GM23338 (cell line): ENCODE measurements at regions not wholly inside any gene's neighbourhood (a gene's known extent, or its start where the extent isn't known, plus 50 kb on each side); places are given as distances from the start of the nearest gene placed in this dataset.

Experiments used
- ATAC-seq: fragments of 200-7000 bp; cut with Tn5 transposase; 3 replicates; pipeline ENCODE4 v1.9.1; 2020
- DNase-seq: peaks from one replicate; pipeline ENCODE4 v3.0.0-alpha.2; 2015; ENCODE audit warnings: low spot score
- H2AFZ ChIP-seq: fragments of 200-600 bp; sonication (generic); 2 replicates; pipeline ENCODE4 v1.8.0; 2016; ENCODE audit warnings: antibody characterized with exemption, mild to moderate bottlenecking, moderate library complexity
- H3F3A ChIP-seq: fragments of 200-600 bp; sonication (generic); replicated peaks from 2 replicates; pipeline ENCODE4 v1.8.0; 2017; ENCODE audit warnings: antibody characterized with exemption, mixed run types, low read depth
- H3K27ac ChIP-seq: fragments of 200-600 bp; sonication (generic); 2 replicates; pipeline ENCODE4 v1.6.1; 2016; ENCODE audit warnings: low read depth
- H3K27me3 ChIP-seq: fragments of 200-600 bp; sonication (generic); 2 replicates; pipeline ENCODE4 v1.8.0; 2016; ENCODE audit warnings: mild to moderate bottlenecking, mixed run types, moderate library complexity; ENCODE audit not compliant: insufficient read depth
- H3K36me3 ChIP-seq: fragments of 200-600 bp; sonication (generic); 2 replicates; pipeline ENCODE4 v1.8.0; 2016; ENCODE audit warnings: mild to moderate bottlenecking; ENCODE audit not compliant: insufficient read depth
- H3K4me1 ChIP-seq: fragments of 200-600 bp; sonication (generic); 2 replicates; pipeline ENCODE4 v1.8.0; 2016; ENCODE audit warnings: mild to moderate bottlenecking, moderate library complexity; ENCODE audit not compliant: insufficient read depth
- H3K4me2 ChIP-seq: fragments of 200-600 bp; sonication (generic); 2 replicates; pipeline ENCODE4 v1.7.1; 2017; ENCODE audit warnings: mixed run types
- H3K4me3 ChIP-seq: fragments of 200-600 bp; sonication (generic); 2 replicates; pipeline ENCODE4 v1.6.1; 2016; ENCODE audit warnings: mixed run types
- H3K79me2 ChIP-seq: fragments of 200-600 bp; sonication (generic); replicated peaks from 2 replicates; pipeline ENCODE4 v1.8.0; 2017; ENCODE audit warnings: mild to moderate bottlenecking; ENCODE audit not compliant: insufficient read depth
- H3K9me2 ChIP-seq: fragments of 200-600 bp; sonication (generic); 2 replicates; pipeline ENCODE4 v1.8.0; 2017; ENCODE audit not compliant: insufficient read depth
- H4K20me1 ChIP-seq: fragments of 200-600 bp; sonication (generic); replicated peaks from 2 replicates; pipeline ENCODE4 v1.8.0; 2017; ENCODE audit warnings: mild to moderate bottlenecking; ENCODE audit not compliant: insufficient read depth
- H3K27ac Mint-ChIP-seq: 2 replicates; pipeline ENCODE4 v1.8.0; 2020; ENCODE audit warnings: inconsistent platforms, mild to moderate bottlenecking, moderate library complexity, mixed read lengths
- H3K27me3 Mint-ChIP-seq: 3 replicates; pipeline ENCODE4 v1.8.0; 2022; ENCODE audit warnings: low read depth, mild to moderate bottlenecking, moderate library complexity, mixed read lengths, inconsistent platforms; ENCODE audit not compliant: insufficient read depth, poor library complexity
- H3K36me3 Mint-ChIP-seq: 3 replicates; pipeline ENCODE4 v1.8.0; 2021; ENCODE audit warnings: low read depth, mild to moderate bottlenecking, inconsistent platforms, moderate library complexity, mixed read lengths
- H3K4me1 Mint-ChIP-seq: 3 replicates; pipeline ENCODE4 v1.8.0; 2020; ENCODE audit warnings: mild to moderate bottlenecking, inconsistent platforms, mixed read lengths
- H3K4me3 Mint-ChIP-seq: 3 replicates; pipeline ENCODE4 v1.8.0; 2021; ENCODE audit warnings: moderate library complexity, mild to moderate bottlenecking, inconsistent platforms, mixed read lengths
- H3K9me3 Mint-ChIP-seq: 3 replicates; pipeline ENCODE4 v1.8.0; 2020; ENCODE audit warnings: moderate library complexity, mild to moderate bottlenecking, inconsistent platforms, mixed read lengths
- CREB1 ChIP-seq: fragments of 250-450 bp; sonication (Bioruptor Pico); IDR thresholded peaks from 2 replicates; pipeline ENCODE4 v1.5.0; 2020; ENCODE audit warnings: low read depth, mild to moderate bottlenecking, moderate library complexity
- EZH2 ChIP-seq: fragments of 200-600 bp; sonication (generic); IDR thresholded peaks from one replicate; pipeline ENCODE4 v1.8.0; 2017; ENCODE audit warnings: antibody characterized with exemption, mild to moderate bottlenecking, low read depth; ENCODE audit not compliant: unreplicated experiment
- EZH2phosphoT487 ChIP-seq: fragments of 200-600 bp; sonication (generic); IDR thresholded peaks from one replicate; pipeline ENCODE4 v1.8.1; 2018; ENCODE audit warnings: antibody characterized with exemption; ENCODE audit not compliant: unreplicated experiment
- JUNB ChIP-seq: IDR thresholded peaks from one replicate; pipeline ENCODE4 v1.6.1; 2016; ENCODE audit warnings: antibody characterized with exemption; ENCODE audit not compliant: unreplicated experiment
- NANOG ChIP-seq: IDR thresholded peaks from 2 replicates; pipeline ENCODE4 v1.6.1; 2016; ENCODE audit warnings: antibody characterized with exemption, borderline replicate concordance
- POLR2AphosphoS5 ChIP-seq: IDR thresholded peaks from 2 replicates; pipeline ENCODE4 v1.6.1; 2016; ENCODE audit warnings: antibody characterized with exemption, low read depth
- STAT1 ChIP-seq: IDR thresholded peaks from one replicate; pipeline ENCODE4 v1.6.1; 2016; ENCODE audit warnings: antibody characterized with exemption; ENCODE audit not compliant: unreplicated experiment
- ZNF114 ChIP-seq: fragments of 250-450 bp; sonication (Bioruptor Pico); IDR thresholded peaks from 2 replicates; pipeline ENCODE4 v1.5.0; 2020; ENCODE audit warnings: mild to moderate bottlenecking, moderate library complexity
- TF ChIP-seq, protein P1 (sequence below): IDR thresholded peaks from one replicate; pipeline ENCODE4 v1.6.1; 2018; ENCODE audit warnings: antibody characterized with exemption; ENCODE audit not compliant: unreplicated experiment
- TF ChIP-seq, protein P2 (sequence below): IDR thresholded peaks from 2 replicates; pipeline ENCODE4 v1.6.1; 2016; ENCODE audit warnings: antibody characterized with exemption

DNA sequence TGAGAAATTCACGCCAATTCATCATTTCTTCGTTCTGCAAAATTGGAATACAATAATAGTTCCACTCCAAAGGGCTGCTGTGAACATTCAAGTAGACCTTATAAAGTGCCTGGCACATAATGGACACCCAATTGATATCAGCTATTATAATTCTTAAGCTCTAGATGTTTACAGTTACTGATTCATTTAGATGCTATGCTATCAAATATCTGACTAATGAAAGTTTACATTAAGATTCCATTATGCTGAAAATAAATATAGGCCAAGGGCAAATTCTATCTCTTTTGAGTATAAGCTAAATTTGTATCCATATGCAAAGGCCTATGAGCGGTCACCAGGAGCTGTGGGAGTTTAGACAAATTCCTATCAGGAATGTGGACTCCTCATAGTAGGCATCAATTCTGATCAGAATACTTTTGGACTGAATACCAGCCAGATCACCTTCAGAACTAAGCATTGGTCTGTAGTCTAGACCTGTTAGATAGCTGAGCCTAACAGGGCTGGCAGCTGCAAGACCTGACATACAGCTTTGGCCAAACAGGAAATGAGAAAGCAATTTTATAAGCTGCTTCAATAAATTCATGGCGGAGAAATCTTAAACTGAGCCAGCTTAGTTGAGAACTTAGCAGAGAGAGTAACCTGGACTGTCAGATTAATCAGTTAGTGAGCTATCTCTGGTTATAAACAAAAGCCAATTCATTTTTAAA lies 384.3 kb upstream of the ACTRT1 start:
- no peak overlapping the region for H3K27ac ChIP-seq
- H4K20me1 ChIP-seq: no peaks in the 10 kb centered on the region
- no peak overlapping the region for H3K4me3 Mint-ChIP-seq
- H3K27ac Mint-ChIP-seq: no peak overlapping the region
- no peaks in the 10 kb centered on the region for H3K4me1 Mint-ChIP-seq
- H3K9me2 ChIP-seq: no peaks in the 10 kb centered on the region
- DNase-seq (no peak), ATAC-seq (no peak)
- no peak overlapping the region for H3K4me3 ChIP-seq
- no peaks in the 10 kb centered on the region for H3K36me3 ChIP-seq
- no peaks in the 10 kb centered on the region for H3K79me2 ChIP-seq
- H3K27me3 ChIP-seq: no peaks in the 10 kb centered on the region
- H3K36me3 Mint-ChIP-seq: no peaks in the 10 kb centered on the region
- H3K4me2 ChIP-seq: no peak overlapping the region
- no peaks in the 10 kb centered on the region for H3K4me1 ChIP-seq
- H3K27me3 Mint-ChIP-seq: no peaks in the 10 kb centered on the region
- no peak for TF ChIP-seq ZNF114 (CRISPR knock-in tag)
- TF ChIP-seq STAT1: no peak
- no peak for TF ChIP-seq EZH2phosphoT487
- TF ChIP-seq POLR2AphosphoS5: no peak
- no peaks in the 10 kb centered on the region for H3F3A ChIP-seq
- H2AFZ ChIP-seq: no peak overlapping the region
- H3K9me3 Mint-ChIP-seq: no peaks in the 10 kb centered on the region

DNA sequence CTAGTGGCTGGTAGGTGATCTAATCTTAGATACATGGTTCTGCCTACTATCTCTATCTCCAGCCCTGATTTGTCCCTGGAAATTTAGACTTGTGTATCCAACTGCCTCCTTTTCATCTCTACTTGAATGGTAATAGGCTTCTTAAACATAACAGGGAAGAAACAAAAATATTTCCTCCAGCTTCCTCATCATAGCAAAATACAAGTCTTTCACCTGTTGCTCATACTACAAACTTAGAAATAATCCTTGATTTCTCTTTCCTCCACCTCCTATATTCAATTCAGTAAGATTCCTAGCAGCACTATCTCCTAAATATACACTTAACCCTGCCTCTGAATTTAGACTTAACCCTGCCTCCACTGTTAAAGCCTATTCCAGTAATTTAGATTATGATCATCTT lies 373.3 kb upstream of the ACTRT1 start:
- H3K9me2 ChIP-seq: no peaks in the 10 kb centered on the region
- no peaks in the 10 kb centered on the region for H3K4me1 ChIP-seq
- no peaks in the 10 kb centered on the region for H3K36me3 ChIP-seq
- DNase-seq (no peak), ATAC-seq (no peak)
- no peak overlapping the region for H3K4me3 ChIP-seq
- peaks cover 5% of the 10 kb centered on the region; the same call in 2 of the 3 replicates for H3K4me1 Mint-ChIP-seq
- no peaks in the 10 kb centered on the region for H4K20me1 ChIP-seq
- no peaks in the 10 kb centered on the region for H3K27me3 Mint-ChIP-seq
- no peaks in the 10 kb centered on the region for H3K27me3 ChIP-seq
- no peak overlapping the region for H3K27ac ChIP-seq
- no peaks in the 10 kb centered on the region for H3K36me3 Mint-ChIP-seq
- H3K4me3 Mint-ChIP-seq: no peak overlapping the region
- H3K9me3 Mint-ChIP-seq: no peaks in the 10 kb centered on the region
- TF ChIP-seq CREB1 (no peak), EZH2phosphoT487 (no peak), EZH2 (no peak)
- TF ChIP-seq, protein P1, sequence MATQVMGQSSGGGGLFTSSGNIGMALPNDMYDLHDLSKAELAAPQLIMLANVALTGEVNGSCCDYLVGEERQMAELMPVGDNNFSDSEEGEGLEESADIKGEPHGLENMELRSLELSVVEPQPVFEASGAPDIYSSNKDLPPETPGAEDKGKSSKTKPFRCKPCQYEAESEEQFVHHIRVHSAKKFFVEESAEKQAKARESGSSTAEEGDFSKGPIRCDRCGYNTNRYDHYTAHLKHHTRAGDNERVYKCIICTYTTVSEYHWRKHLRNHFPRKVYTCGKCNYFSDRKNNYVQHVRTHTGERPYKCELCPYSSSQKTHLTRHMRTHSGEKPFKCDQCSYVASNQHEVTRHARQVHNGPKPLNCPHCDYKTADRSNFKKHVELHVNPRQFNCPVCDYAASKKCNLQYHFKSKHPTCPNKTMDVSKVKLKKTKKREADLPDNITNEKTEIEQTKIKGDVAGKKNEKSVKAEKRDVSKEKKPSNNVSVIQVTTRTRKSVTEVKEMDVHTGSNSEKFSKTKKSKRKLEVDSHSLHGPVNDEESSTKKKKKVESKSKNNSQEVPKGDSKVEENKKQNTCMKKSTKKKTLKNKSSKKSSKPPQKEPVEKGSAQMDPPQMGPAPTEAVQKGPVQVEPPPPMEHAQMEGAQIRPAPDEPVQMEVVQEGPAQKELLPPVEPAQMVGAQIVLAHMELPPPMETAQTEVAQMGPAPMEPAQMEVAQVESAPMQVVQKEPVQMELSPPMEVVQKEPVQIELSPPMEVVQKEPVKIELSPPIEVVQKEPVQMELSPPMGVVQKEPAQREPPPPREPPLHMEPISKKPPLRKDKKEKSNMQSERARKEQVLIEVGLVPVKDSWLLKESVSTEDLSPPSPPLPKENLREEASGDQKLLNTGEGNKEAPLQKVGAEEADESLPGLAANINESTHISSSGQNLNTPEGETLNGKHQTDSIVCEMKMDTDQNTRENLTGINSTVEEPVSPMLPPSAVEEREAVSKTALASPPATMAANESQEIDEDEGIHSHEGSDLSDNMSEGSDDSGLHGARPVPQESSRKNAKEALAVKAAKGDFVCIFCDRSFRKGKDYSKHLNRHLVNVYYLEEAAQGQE: no peak
- no peak overlapping the region for H3K4me2 ChIP-seq
- H3K79me2 ChIP-seq: no peaks in the 10 kb centered on the region
- no peaks in the 10 kb centered on the region for H3F3A ChIP-seq
- H3K27ac Mint-ChIP-seq: no peak overlapping the region
- H2AFZ ChIP-seq: no peak overlapping the region

DNA sequence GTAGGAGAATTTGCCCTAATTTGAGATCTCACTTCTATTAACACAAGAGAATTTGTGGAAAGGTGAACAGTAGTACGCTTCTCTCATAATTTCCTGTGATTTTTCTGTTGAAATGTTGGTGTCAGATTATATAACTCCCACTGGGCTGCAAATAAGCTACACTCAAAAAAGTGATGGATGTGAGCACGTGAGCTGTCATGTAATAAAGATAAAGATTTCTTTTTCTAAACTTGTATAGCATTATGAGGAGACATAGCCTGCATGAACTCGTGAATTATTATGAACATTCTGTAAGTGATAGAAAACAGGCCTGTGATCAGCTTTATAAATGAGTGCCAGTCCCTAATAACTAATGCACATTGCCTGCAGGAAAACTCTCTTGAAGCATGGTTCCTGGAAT lies 356.6 kb upstream of the ACTRT1 start:
- Histone ChIP-seq H3K4me2 (no peak overlapping the region), H4K20me1 (no peaks in the 10 kb centered on the region), H3K79me2 (no peaks in the 10 kb centered on the region), H3K36me3 (no peaks in the 10 kb centered on the region), H3K4me1 (no peaks in the 10 kb centered on the region), H2AFZ (no peak overlapping the region), H3K27ac (no peak overlapping the region), H3K9me2 (no peaks in the 10 kb centered on the region), H3F3A (no peaks in the 10 kb centered on the region), H3K4me3 (no peak overlapping the region), H3K27me3 (no peaks in the 10 kb centered on the region)
- H3K36me3 Mint-ChIP-seq: no peaks in the 10 kb centered on the region
- no peaks in the 10 kb centered on the region for H3K4me1 Mint-ChIP-seq
- peaks cover 2% of the 10 kb centered on the region for H3K27me3 Mint-ChIP-seq
- no peaks in the 10 kb centered on the region for H3K9me3 Mint-ChIP-seq
- H3K4me3 Mint-ChIP-seq: no peak overlapping the region
- no peak for DNase-seq
- no peak overlapping the region for H3K27ac Mint-ChIP-seq
- ATAC-seq: no peak
- TF ChIP-seq EZH2: no peak
- TF ChIP-seq EZH2phosphoT487: no peak
- TF ChIP-seq POLR2AphosphoS5: no peak
- TF ChIP-seq, protein P1: no peak
- TF ChIP-seq CREB1: no peak
- TF ChIP-seq, protein P2, sequence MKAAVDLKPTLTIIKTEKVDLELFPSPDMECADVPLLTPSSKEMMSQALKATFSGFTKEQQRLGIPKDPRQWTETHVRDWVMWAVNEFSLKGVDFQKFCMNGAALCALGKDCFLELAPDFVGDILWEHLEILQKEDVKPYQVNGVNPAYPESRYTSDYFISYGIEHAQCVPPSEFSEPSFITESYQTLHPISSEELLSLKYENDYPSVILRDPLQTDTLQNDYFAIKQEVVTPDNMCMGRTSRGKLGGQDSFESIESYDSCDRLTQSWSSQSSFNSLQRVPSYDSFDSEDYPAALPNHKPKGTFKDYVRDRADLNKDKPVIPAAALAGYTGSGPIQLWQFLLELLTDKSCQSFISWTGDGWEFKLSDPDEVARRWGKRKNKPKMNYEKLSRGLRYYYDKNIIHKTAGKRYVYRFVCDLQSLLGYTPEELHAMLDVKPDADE: no peak
- TF ChIP-seq ZNF114 (CRISPR knock-in tag): no peak
- TF ChIP-seq NANOG: no peak
- no peak for TF ChIP-seq STAT1
- TF ChIP-seq JUNB: no peak
